ENCODE measurements at regions not wholly inside any gene's neighbourhood (a gene's known extent, or its start where the extent isn't known, plus 50 kb on each side); places are given as distances from the start of the nearest gene placed in this dataset.

- no peak for TF ChIP-seq CTCF (IDR thresholded peaks at IDR 0.05; ENCODE audit: insufficient read depth in 1 of 2, low read depth in 1 of 2, low read length in 1 of 2, severe bottlenecking in 1 of 2, unreplicated experiment in 1 of 2)
- ChIA-PET POLR2A (no interaction called here), CTCF (no interaction called here)
- Mint-ChIP-seq H3K9me3 (ENCODE audit: unreplicated experiment) (no peaks in the 10 kb centered on the region), H3K4me1 (ENCODE audit: low read depth, unreplicated experiment) (no peaks in the 10 kb centered on the region), H3K36me3 (ENCODE audit: insufficient read depth, unreplicated experiment) (no peaks in the 10 kb centered on the region), H3K4me3 (ENCODE audit: unreplicated experiment) (no peak overlapping the region), H3K27ac (ENCODE audit: unreplicated experiment) (no peak overlapping the region), H3K27me3 (ENCODE audit: insufficient read depth, unreplicated experiment) (peaks cover 3% of the 10 kb centered on the region)
- no peak for DNase-seq
- Histone ChIP-seq H3K4me1 (no peaks in the 10 kb centered on the region), H3K4me3 (ENCODE audit: low read depth, low read length) (no peak overlapping the region), H3K9me3 (no peaks in the 10 kb centered on the region), H3K36me3 (ENCODE audit: control insufficient read depth, insufficient read depth, low read length) (no peaks in the 10 kb centered on the region), H3K27me3 (replicated peaks; ENCODE audit: control insufficient read depth, insufficient read depth, low read length) (no peaks in the 10 kb centered on the region)
- intact Hi-C loops (cut with micrococcal nuclease; ENCODE audit: unreplicated experiment): no loop called here
- no TSS peak for BruUV-seq (replicated peaks)
Observed at GRCh38 chr2:79432731-79433146, 80.1 kb upstream of the CTNNA2 start.

- H3K4me3 Mint-ChIP-seq (ENCODE audit: unreplicated experiment): no peak overlapping the region
- intact Hi-C loops (cut with micrococcal nuclease; ENCODE audit: unreplicated experiment): no loop called here
- H3K9me3 Mint-ChIP-seq (ENCODE audit: unreplicated experiment): no peaks in the 10 kb centered on the region
- H3K36me3 ChIP-seq (ENCODE audit: control insufficient read depth, insufficient read depth, low read length): no peaks in the 10 kb centered on the region
- POLR2A ChIA-PET: interaction anchor here (0.7 kb wide), 1 partner anchor 98 kb away, joined by 3 read pairs; no protein-coding TSS in a partner anchor
- no TSS peak for BruUV-seq (replicated peaks)
- H3K27ac Mint-ChIP-seq (ENCODE audit: unreplicated experiment): no peak overlapping the region
- TF ChIP-seq CTCF (IDR thresholded peaks at IDR 0.05; ENCODE audit: insufficient read depth in 1 of 2, low read depth in 1 of 2, low read length in 1 of 2, severe bottlenecking in 1 of 2, unreplicated experiment in 1 of 2): no peak
- H3K9me3 ChIP-seq: no peaks in the 10 kb centered on the region
- H3K4me1 ChIP-seq: no peaks in the 10 kb centered on the region
- no peak for DNase-seq
- H3K27me3 Mint-ChIP-seq (ENCODE audit: insufficient read depth, unreplicated experiment): no peaks in the 10 kb centered on the region
- H3K36me3 Mint-ChIP-seq (ENCODE audit: insufficient read depth, unreplicated experiment): no peaks in the 10 kb centered on the region
- no peak overlapping the region for H3K4me3 ChIP-seq (ENCODE audit: low read depth, low read length)
- H3K27me3 ChIP-seq (replicated peaks; ENCODE audit: control insufficient read depth, insufficient read depth, low read length): no peaks in the 10 kb centered on the region
- CTCF ChIA-PET: no interaction called here
- H3K4me1 Mint-ChIP-seq (ENCODE audit: low read depth, unreplicated experiment): no peaks in the 10 kb centered on the region
Observed at GRCh38 chr2:79428745-79429144, 84.1 kb upstream of the CTNNA2 start.

GRCh38 chr2:79414690-79415089 is 98.2 kb upstream of the CTNNA2 start:
- no peak for TF ChIP-seq CTCF (IDR thresholded peaks at IDR 0.05; ENCODE audit: insufficient read depth in 1 of 2, low read depth in 1 of 2, low read length in 1 of 2, severe bottlenecking in 1 of 2, unreplicated experiment in 1 of 2)
- Histone ChIP-seq H3K9me3 (no peaks in the 10 kb centered on the region), H3K36me3 (ENCODE audit: control insufficient read depth, insufficient read depth, low read length) (no peaks in the 10 kb centered on the region), H3K4me1 (no peaks in the 10 kb centered on the region), H3K4me3 (ENCODE audit: low read depth, low read length) (no peak overlapping the region), H3K27me3 (replicated peaks; ENCODE audit: control insufficient read depth, insufficient read depth, low read length) (no peaks in the 10 kb centered on the region)
- intact Hi-C loops (cut with micrococcal nuclease; ENCODE audit: unreplicated experiment): no loop called here
- Mint-ChIP-seq H3K4me3 (ENCODE audit: unreplicated experiment) (no peak overlapping the region), H3K4me1 (ENCODE audit: low read depth, unreplicated experiment) (no peaks in the 10 kb centered on the region), H3K27me3 (ENCODE audit: insufficient read depth, unreplicated experiment) (no peaks in the 10 kb centered on the region), H3K9me3 (ENCODE audit: unreplicated experiment) (no peaks in the 10 kb centered on the region), H3K36me3 (ENCODE audit: insufficient read depth, unreplicated experiment) (no peaks in the 10 kb centered on the region), H3K27ac (ENCODE audit: unreplicated experiment) (no peak overlapping the region)
- CTCF ChIA-PET: no interaction called here
- BruUV-seq (replicated peaks): no TSS peak
- DNase-seq: no peak
- POLR2A ChIA-PET: no interaction called here
